Peyer's patch (tissue), 4 donors: ENCODE measurements at regions not wholly inside any gene's neighbourhood (a gene's known extent, or its start where the extent isn't known, plus 50 kb on each side); places are given as distances from the start of the nearest gene placed in this dataset.

Experiments
- CTCF ChIP-seq, 6 experiments: fragments of 450-650 bp in 4 of 6; fragments of 200-600 bp in 2 of 6; sonication (generic) in 1 of 6; IDR thresholded peaks; one replicate each; pipeline ENCODE4 v1.5.1; 2017 to 2019; ENCODE audit warnings: antibody characterized with exemption in 6 of 6, mild to moderate bottlenecking in 3 of 6, moderate library complexity in 1 of 6
- POLR2A ChIP-seq, 2 donors: fragments of 450-650 bp; IDR thresholded peaks; one replicate each; pipeline ENCODE4 v1.5.1; 2017; ENCODE audit warnings: antibody characterized with exemption in 2 of 2, mild to moderate bottlenecking in 2 of 2, moderate library complexity in 2 of 2

GRCh38 chr3:189429019-189429418, 202.2 kb upstream of the TP63 start:
- TF ChIP-seq CTCF (IDR thresholded peaks at IDR 0.05) (no peak), POLR2A (IDR thresholded peaks at IDR 0.05) (no peak)
